DMS153 treated with DMSO at 0.1 percent for 48 hours (cell line): ENCODE measurements at regions not wholly inside any gene's neighbourhood (a gene's known extent, or its start where the extent isn't known, plus 50 kb on each side); places are given as distances from the start of the nearest gene placed in this dataset.

ENCODE experiments used
- DNase-seq: peaks from one replicate; lab custom pipeline; 2025; ENCODE audit not compliant: unreplicated experiment; lab: John Stamatoyannopoulos, UW

DNA sequence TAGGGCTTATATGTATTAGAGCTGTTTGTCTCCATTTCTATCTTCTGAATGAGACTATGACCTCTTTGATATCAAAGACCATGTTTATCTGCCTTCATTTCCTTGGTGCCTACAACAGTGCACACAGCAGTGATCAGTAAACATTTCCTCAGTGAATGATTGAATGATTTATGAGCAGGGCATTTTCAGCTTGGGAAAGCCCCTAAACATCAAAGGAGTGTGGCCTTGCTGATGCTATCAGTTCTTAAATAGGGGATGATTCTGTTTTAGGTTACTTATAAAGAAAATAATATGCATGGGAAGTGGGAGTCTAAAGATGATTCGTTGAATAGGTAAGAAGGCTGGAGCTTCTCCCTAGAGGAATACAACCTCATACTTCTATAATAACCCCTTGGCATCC lies 425.3 kb downstream of the ZNF521 start:
- no peak for DNase-seq

DNA sequence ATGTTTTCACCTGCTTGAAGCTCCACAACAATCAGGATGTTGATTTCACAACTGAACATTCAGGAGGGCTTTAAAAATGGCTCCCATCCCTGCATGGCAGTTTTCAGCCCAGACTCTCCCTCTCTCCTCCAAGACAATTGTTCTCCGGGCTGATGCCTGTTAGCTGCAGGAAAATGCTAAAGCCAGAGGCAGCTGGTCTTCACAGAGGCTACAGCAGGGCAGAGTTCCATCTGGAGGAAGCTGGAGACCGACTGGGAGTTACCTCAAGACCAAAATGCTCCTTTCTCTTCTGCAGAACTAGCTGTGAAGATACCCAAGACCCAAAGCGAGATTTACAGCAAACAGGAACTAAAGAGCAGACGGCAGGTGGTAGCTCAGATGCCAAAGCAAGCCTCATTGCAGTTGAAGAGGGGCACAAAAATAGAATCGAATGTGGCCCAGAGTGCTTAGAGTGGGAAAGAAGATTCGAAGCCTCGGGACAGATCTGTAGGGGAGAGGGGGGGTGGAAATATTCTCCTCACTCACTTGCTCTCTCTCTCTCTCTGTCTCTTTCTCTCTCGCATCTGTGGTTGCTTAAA lies 423.6 kb downstream of the ZNF521 start:
- DNase-seq, result no peak

DNA sequence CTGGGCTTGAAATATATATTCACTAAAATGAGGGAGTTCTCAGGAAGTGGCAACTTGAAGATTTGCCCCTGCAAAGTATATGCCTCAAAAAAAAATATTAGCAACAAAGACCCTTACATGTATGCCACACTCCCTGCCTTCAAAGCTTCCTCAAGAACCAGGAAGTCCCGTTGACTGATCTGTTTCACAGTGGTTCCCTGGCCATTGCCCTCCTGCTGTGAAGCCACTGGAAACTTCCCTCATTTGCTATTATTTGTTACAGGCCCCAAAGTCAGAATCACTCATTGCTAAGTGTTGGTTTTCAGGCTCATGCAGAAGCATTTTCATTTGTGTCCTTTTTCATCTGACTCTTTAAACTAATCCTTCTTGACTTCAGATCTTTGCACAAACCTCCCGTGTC lies 421.5 kb downstream of the ZNF521 start:
- DNase-seq, result no peak

DNA sequence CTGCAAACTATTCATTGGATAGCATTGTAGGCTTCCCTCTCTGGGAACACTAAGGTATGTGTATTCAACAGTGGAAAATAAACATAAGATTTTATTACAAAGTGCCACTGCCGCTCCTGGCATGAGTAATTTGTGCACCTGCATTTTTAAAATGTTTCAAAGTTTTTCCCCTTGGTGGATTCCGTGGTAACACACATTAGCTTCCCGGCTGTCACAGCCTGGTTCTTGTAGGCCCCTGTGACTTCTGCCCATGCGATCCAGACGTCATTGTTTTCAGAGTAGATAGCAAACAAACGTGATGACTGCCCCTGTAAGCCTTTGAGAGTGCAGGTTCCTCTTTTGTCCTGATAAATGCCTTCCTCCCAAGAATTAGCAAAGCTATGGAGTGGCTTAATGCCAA lies 421.0 kb downstream of the ZNF521 start:
- DNase-seq, result no peak

DNA sequence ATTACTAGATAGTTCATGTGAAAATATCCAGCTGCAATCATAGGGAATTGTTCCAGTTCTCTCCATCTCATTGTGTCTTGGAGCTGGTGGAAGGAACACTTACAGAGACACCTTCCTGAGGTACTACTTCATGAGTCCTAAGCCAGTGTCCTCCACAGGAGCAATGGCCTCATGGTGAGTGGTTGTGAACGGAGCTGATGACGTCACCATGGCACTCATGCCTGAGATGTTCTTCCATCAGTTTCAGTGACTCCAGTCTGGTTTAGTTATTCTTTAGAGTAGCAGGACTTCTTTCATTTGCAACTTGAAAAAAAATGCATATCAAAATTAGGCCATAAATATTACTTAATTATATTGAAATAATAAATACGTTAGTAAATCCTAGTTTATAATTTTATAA lies 418.6 kb downstream of the ZNF521 start:
- DNase-seq, result no peak

DNA sequence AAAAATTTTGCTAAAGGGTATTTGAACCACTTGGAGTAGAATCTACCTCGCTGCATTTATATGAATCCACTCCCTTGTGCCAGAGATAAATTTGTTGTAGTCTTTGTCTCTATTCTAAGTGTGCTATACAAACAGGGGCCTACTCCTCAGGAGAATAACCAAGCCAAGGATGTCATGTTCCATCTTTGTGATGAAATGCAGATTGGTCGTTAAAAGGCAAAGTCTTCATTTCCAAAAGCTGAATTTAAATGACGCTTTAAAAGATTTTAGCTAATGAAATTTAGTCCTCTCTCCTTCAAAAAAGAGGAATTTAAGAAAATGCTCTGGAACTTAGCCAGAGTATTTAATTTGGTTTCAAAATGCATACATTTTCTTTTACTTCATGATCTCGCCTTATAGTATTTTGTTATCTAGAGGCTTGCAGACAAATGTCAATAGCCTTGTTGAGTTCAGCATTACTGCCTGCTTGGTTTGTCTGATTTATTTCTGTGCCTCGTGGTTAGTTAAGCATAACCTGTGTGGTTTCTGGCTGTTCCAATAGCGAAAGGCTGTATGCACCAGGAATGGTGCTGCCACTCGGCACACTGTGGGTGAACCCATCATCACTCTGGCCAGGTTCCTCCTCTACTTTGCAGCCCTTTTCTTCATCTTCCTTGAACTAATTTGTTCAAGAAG lies 417.6 kb downstream of the ZNF521 start:
- DNase-seq, result no peak

DNA sequence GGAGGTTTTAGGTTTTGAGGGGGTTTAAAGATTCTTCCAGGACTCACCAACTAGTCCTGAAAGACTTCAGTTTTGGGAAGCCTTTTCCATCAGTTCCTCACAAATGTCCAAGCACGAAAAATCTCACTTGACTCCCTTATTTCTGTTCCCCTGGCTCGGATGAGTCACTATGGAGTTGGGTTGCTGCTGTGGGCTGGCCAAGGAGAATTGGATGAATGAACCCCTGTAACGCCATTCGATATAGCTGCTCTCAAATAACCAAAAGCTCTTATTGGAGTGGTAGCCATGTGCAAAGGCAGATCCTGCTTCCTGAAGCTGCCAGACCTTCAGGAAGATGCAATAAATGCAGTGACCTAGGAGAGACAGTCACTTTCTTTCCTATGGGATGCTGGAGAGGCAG lies 417.0 kb downstream of the ZNF521 start:
- no peak for DNase-seq

DNA sequence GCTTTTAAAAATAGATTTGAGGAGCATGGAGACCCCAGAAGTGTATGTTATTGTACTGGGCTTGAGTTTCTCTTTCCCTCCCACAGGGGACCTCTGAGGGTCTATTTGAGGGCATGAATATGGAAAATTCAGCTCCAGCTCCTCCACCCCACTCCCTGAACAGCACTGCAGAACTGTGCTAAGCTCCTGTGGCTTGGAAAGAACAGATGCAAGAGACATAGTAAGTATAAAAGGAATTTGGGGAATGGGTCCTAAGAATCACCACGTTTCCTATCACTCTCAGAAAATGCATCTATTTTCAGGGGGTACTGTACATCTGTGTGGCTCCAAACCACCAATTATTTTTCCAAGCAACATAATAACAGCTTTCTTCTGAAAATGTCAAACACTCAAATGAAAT lies 416.1 kb downstream of the ZNF521 start:
- DNase-seq, result no peak

DNA sequence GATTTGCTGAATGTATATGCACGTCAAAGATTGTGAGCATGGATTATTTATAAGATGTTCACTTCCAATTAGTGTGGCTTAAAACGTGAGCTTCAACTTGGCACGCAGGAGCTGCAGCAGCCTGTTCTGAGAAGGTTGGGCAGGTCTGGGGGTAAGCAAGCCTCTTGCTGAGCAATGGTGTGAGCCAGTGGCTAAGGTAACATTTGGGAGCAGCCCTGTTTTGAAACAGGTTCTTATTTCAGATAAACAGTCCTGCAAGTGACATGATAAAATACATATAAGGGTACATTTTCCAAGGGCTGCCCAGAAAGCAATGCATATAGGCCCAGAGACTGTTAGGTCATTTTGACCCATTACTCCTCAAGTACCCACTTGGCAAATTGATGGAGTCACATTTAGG lies 415.3 kb downstream of the ZNF521 start:
- DNase-seq, result no peak

DNA sequence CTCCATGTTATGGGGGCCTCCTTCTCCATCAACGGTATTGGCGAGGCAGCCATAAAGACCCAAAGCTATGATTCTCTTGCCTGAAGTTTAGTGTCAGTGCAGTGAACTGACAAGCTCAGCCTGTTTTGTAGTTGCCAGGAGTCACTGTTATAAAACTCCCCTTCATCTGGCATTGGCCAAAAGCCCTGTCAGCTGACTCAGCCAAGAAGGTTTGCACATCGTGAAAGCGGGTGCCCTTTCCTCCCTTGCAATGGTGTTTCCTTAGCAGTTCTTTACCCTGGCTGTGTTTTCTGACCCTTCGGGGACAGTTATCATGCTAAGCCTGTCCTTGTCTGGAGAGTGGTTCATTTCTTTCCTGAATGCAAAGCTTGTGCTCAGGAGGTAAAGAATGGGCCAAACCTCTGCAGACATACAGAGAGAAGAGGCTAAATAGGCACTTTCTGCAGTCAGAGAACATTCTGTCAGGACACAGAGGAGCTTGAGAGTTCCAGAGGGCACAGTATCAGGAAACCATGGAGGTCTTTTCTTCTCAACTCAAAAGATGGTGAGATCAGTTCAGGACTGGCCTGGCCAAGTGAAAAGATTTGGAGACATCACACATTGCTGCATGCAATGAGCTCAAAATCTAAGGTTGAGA lies 414.2 kb downstream of the ZNF521 start:
- DNase-seq, result no peak

DNA sequence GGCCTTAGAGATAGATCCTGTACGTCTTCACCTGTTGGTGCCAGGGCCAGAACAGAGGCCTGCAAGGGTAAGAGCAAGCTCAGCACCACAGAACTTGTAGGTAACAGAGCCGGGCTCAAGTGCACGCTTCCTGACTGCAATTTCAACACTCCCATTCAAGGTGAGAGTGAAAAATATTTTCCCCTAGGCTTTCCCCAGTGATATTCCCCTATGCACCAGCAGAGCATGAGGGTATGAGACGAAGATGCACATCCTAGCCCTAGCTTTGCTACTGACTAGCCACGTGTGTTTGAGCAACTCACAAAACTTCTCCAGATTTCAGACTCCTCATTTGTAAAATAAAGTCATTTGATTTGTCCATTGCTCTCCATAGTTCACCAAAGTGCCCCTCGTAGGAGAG lies 411.6 kb downstream of the ZNF521 start:
- no peak for DNase-seq

DNA sequence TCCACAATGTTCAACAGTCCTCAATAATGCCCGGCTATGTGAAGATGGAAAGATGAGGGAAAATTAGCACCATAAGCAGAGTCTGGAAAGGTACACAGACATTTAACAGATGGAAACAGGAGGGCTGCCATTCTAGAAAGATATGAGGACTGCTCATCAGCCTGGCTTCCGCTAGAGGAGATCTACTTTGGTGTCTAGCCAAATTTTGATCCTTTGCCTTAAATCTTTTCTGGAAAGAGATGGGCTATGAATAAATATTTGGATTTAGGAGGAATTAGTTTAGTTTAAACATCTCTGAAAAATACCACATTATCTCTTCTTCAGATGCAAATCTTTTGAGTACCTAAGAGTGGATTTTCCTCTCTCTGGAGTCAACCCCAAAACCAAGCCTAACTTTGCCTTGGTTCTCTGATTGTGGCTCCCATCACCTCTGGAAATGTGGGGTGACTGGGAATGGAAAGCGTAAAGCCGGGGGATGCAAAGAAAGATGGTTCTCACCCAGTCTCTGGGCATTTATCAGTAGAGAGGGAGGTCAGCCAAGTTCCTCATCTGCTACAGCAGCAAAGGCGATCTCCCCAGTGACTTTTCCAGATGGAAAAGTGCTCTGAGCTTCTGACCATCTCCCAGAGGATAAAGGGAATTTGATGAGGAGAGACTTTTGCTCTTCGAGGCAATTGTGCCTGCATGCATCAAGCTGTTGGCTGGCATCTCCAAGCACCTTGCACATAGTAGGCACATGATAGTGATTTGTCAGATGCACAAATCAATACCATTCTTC lies 410.6 kb downstream of the ZNF521 start:
- DNase-seq, result no peak

DNA sequence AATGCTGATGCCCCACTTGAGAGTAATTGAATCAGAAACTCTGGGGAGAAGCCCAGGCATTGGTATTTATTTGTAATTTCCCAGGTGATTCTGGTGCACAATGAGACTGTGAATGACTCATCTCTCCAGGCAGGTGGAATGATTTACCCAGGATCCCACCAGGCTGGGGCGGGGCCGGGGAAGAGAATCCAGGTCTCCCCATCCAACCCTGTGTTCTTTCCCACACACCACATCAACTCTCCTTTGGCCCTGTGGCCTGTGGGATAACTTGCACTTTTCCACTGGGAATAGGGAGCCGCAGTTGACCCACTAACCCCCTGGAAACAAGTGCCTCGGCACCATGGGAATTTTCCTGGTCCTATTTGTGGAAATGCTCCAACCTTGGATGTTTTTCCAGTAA lies 409.8 kb downstream of the ZNF521 start:
- no peak for DNase-seq

DNA sequence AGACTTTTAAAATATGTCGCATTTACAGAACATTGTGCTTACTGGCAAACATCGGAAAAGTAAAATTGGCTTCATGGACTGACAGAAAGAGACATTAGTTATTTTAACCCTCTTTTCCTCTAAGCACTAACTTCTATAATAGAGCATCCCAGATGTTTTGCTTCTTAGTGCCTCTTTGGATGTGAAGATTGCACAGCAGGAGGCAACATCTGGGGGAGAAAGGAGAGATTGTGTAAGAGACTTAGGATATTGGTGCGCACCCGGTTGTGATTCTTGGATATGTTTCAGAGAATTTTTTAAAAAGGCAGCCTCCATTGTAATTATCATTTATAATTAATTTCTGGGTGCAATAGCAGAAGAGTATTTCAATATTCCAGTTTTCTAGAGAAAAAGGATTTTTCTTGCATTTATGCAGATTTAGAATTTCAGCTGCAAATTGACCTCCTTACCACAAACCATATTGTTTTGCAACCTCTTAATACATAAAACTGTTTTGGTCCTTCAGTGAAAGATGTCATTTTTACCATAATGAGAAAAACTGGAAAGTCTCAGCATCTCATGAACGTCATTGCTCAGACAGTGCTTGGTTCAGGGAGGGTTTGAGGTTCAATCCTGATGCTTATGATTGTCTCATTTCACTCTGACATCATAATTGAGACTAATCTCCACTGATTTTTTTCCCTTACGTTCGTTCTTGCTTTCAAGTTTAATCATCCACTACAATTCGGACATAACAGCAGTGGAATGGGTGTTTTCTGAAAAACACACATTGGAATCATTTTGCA lies 404.3 kb downstream of the ZNF521 start:
- no peak for DNase-seq

DNA sequence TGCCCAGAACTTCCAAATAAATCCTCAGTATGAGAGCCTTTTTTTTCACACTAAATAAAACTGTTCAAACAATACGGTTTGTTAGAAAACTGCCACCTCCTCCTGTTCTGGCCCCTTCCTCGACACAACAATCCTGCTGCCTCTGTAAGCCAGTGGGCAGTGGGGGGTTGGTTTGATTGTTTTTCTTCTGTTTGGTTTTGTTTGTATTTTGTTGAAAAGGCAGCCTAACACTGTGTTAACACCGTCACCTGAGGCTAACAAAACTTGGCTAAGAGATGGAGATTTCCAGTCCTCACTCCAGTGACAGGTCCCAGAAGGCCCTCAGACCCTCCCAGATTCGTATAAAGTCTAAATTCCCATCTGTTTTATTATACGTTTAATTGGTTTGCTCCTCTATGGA lies 402.1 kb downstream of the ZNF521 start:
- DNase-seq, result no peak

DNA sequence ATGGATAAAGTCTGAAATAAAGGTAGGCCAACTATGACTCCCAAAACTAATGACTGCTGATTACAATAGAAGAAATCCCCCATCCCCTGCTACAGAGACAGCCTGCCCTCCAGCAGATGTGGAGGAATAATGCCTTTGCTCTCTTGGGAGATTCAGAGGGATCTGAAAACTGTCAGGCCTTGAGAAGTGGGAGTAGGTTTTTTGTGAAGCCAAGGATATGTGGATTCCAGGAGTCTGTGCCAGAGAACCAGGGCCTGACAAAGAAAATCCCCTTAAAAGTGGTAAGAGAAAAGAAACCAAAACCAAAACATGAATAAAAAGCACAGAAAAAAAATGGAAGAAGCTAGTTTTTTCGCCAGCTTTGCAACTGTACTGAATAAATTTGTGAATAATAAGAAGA lies 397.6 kb downstream of the ZNF521 start:
- DNase-seq, result no peak

DNA sequence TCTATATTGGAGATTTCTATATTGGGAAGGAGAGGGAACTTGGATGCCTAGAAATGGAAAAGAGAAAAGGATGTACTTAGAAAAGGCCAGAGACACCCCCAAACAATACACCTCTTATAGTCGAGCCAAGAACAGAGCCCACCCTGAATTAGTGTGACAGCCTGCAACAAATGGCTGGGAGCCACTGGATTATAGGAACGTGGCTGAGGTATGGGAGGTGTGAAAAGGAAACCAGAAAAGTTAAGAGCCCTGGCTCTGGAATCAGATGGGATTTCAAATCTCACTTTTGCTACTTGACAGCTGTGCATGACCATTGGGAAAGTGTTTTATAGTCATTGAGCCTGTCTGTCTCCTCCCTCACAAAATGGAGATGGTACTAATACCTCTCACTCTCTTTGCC lies 394.0 kb downstream of the ZNF521 start:
- no peak for DNase-seq

DNA sequence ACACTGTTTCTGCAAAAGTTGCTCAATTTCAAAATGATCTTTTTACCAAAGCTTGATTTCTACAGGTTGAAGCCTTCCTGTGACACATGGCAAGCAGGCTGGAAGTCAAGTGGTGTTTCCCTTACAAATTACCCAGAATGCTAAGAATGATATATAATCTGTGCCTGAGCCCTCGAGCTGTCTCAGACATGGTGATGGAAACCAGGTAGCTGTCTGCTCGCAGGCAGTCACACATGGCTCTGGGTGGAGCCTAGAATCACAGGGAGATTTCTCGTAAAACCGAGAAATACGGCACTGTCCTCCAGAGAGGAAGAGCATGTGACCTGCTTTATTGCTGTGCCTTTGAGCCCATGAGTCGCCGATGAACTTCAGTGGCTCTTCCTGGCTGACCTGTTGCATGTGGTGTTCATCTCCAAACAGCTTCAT lies 392.9 kb downstream of the ZNF521 start:
- no peak for DNase-seq

DNA sequence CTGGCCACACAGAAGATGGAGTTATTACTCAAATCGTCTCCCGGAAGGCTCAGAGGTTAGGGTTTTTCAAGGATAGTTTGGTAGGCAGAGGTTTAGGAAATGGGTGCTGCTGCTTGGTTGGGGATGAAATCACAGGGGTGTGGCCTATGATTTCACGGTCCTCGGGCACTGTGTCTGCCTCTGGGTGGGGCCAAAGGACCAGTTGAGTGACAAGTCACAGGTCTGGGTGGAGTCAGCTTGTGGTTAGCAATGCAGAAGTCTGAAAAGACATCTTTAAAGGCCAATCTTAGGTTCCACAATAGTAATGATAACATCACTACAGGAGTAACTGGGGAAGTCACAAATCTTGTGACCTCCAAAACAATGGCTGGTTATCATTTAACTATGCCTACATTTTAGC lies 387.8 kb downstream of the ZNF521 start:
- no peak for DNase-seq

DNA sequence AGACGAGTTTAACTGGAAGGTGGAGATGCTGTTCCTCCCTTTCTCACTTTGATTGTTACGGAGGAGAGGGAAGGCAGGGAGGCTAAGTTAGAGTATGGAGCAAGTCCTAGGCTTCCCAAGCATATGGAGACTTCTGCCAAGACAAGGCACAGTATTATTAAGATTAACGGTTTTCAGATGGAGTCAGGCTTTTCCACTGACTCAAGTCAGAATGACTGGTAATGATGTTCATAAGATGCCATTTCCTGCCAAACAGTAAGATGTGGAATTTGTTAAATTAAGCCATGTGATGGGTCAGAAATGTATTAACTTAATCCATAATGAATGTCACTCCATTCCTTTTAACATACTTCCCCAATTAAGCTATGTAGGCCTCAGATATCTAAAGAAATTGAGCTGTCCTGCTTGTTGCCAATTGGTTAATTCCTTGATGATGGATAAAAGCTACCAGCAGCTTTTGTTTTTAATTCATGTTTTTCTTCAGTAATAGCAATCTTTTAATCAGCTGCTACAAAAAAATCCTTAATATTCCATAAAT lies 383.7 kb downstream of the ZNF521 start:
- DNase-seq, result no peak

DNA sequence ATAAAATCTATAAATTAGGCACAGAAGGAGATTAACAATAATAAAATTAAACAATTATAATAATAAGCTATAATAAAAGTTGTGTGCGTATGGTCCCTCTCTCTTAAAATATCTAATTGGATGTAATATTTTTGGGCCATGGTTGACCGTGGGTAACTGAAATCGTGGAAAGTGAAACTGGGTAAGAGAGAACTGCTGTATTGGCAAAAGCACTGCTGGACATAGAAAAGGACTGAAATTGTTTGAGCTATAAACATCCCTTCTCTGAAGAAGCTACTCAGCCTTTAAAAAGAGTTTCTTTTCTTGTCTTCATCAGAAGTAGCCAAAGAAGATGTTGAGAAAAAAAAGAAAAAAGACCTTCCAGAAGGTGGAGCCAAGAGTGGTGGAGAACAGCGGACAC lies 379.4 kb downstream of the ZNF521 start:
- DNase-seq, result no peak
